Neural cell (in vitro differentiated cells): ENCODE measurements at regions not wholly inside any gene's neighbourhood (a gene's known extent, or its start where the extent isn't known, plus 50 kb on each side); places are given as distances from the start of the nearest gene placed in this dataset.

Experiments used
- H2AFZ ChIP-seq: fragments of 200-600, 300-800 bp; sonication (generic), shearing (Covaris generic); 2 replicates; pipeline ENCODE4 v1.6.0; 2014; ENCODE audit warnings: low read depth, mild to moderate bottlenecking, antibody characterized with exemption, low read length, moderate library complexity
- H3F3A ChIP-seq: fragments of 200-600 bp; shearing (Covaris generic); 2 replicates; pipeline ENCODE4 v1.6.1; 2016; ENCODE audit warnings: mild to moderate bottlenecking, moderate library complexity, mixed read lengths, antibody characterized with exemption, low read length; ENCODE audit not compliant: insufficient read depth, poor library complexity, severe bottlenecking
- H3K27ac ChIP-seq: fragments of 200-600, 300-800 bp; sonication (generic), shearing (Covaris generic); 2 replicates; pipeline ENCODE4 v1.5.1; 2014; ENCODE audit warnings: mild to moderate bottlenecking, low read length, moderate library complexity
- H3K27me3 ChIP-seq: fragments of 300-800, 200-600 bp; sonication (generic), shearing (Covaris generic); 2 replicates; pipeline ENCODE4 v1.6.0; 2014; ENCODE audit warnings: mild to moderate bottlenecking, low read depth, low read length, moderate library complexity; ENCODE audit not compliant: insufficient read depth
- H3K36me3 ChIP-seq: fragments of 300-800, 200-600 bp; sonication (generic), shearing (Covaris generic); 2 replicates; pipeline ENCODE4 v1.5.1; 2014; ENCODE audit warnings: mild to moderate bottlenecking, antibody characterized with exemption, low read length, moderate library complexity; ENCODE audit not compliant: insufficient read depth
- H3K4me2 ChIP-seq: fragments of 300-800, 200-600 bp; sonication (generic), shearing (Covaris generic); 2 replicates; pipeline ENCODE4 v1.6.0; 2014; ENCODE audit warnings: mild to moderate bottlenecking, low read length
- H3K4me3 ChIP-seq: fragments of 300-800, 200-600 bp; sonication (generic), shearing (Covaris generic); 2 replicates; pipeline ENCODE4 v1.5.1; 2014; ENCODE audit warnings: mild to moderate bottlenecking, low read length, moderate library complexity
- H3K79me2 ChIP-seq: fragments of 200-600 bp; shearing (Covaris generic); replicated peaks from 2 replicates; pipeline ENCODE4 v1.6.0; 2014; ENCODE audit warnings: mild to moderate bottlenecking, low read length, moderate library complexity; ENCODE audit not compliant: insufficient read depth
- H3K9ac ChIP-seq: fragments of 300-800, 200-600 bp; sonication (generic), shearing (Covaris generic); 2 replicates; pipeline ENCODE4 v1.6.1; 2016; ENCODE audit warnings: mild to moderate bottlenecking, low read length, mixed read lengths
- H3K9me2 ChIP-seq: fragments of 200-600 bp; shearing (Covaris generic); 2 replicates; pipeline ENCODE4 v1.6.1; 2016; ENCODE audit warnings: mild to moderate bottlenecking, low read length, mixed read lengths; ENCODE audit not compliant: insufficient read depth
- H3K9me3 ChIP-seq: fragments of 200-600, 300-800 bp; sonication (generic), shearing (Covaris generic); 2 replicates; pipeline ENCODE4 v1.6.1; 2016; ENCODE audit warnings: mild to moderate bottlenecking, mixed run types, low read length, moderate library complexity, mixed read lengths
- H4K20me1 ChIP-seq: fragments of 200-600 bp; shearing (Covaris generic); 2 replicates; pipeline ENCODE4 v1.6.1; 2016; ENCODE audit warnings: mild to moderate bottlenecking, mixed run types; ENCODE audit not compliant: insufficient read depth
- CTCF ChIP-seq: fragments of 450-650 bp; IDR thresholded peaks from 2 replicates; pipeline ENCODE4 v1.5.1; 2014; ENCODE audit warnings: antibody characterized with exemption, mild to moderate bottlenecking, moderate library complexity; ENCODE audit not compliant: poor library complexity, severe bottlenecking
- EP300 ChIP-seq: fragments of 450-650 bp; conservative IDR thresholded peaks from 2 replicates; pipeline ENCODE4 v1.6.1; 2014; ENCODE audit warnings: antibody characterized with exemption, mild to moderate bottlenecking, moderate library complexity; ENCODE audit not compliant: poor library complexity, severe bottlenecking
- EZH2 ChIP-seq: fragments of 200-600, 300-800 bp; shearing (Covaris generic), sonication (generic); IDR thresholded peaks from 2 replicates; pipeline ENCODE4 v1.6.1; 2014; ENCODE audit warnings: antibody characterized with exemption, low read length, borderline replicate concordance, mild to moderate bottlenecking; ENCODE audit not compliant: insufficient read depth, poor library complexity, severe bottlenecking
- MXI1 ChIP-seq: fragments of 450-650 bp; conservative IDR thresholded peaks from 2 replicates; pipeline ENCODE4 v1.6.1; 2014; ENCODE audit warnings: antibody characterized with exemption, mild to moderate bottlenecking; ENCODE audit not compliant: poor library complexity, severe bottlenecking
- POLR2AphosphoS5 ChIP-seq: IDR thresholded peaks from 2 replicates; pipeline ENCODE4 v1.6.1; 2012
- RAD21 ChIP-seq: fragments of 450-650 bp; conservative IDR thresholded peaks from 2 replicates; pipeline ENCODE4 v1.6.1; 2014; ENCODE audit warnings: antibody characterized with exemption, mild to moderate bottlenecking, moderate library complexity
- REST ChIP-seq: IDR thresholded peaks from 2 replicates; pipeline ENCODE4 v1.6.1; 2012; ENCODE audit warnings: borderline replicate concordance
- SMC3 ChIP-seq: fragments of 450-650 bp; conservative IDR thresholded peaks from 2 replicates; pipeline ENCODE4 v1.6.1; 2014; ENCODE audit warnings: antibody characterized with exemption, mild to moderate bottlenecking, moderate library complexity; ENCODE audit not compliant: poor library complexity
- TAF1 ChIP-seq: IDR thresholded peaks from 2 replicates; pipeline ENCODE4 v1.6.1; 2012; ENCODE audit warnings: low read depth

GRCh38 chr2:150587547-150588505, 100.4 kb upstream of the RND3 start:
- H3K36me3 ChIP-seq, result no peaks in the 10 kb centered on the region
- TF ChIP-seq REST (no peak), EP300 (no peak), POLR2AphosphoS5 (no peak), MXI1 (no peak), TAF1 (no peak), SMC3 (no peak), CTCF (no peak), EZH2 (no peak), RAD21 (no peak)
- H2AFZ ChIP-seq, result no peak overlapping the region

GRCh38 chr2:150586858-150587257, 99.4 kb upstream of the RND3 start:
- Histone ChIP-seq H3K9me3 (no peaks in the 10 kb centered on the region), H3K27me3 (no peaks in the 10 kb centered on the region), H3F3A (no peaks in the 10 kb centered on the region), H4K20me1 (no peaks in the 10 kb centered on the region), H2AFZ (no peak overlapping the region), H3K4me3 (no peak overlapping the region), H3K9ac (no peak overlapping the region), H3K79me2 (no peaks in the 10 kb centered on the region), H3K4me2 (no peak overlapping the region), H3K36me3 (no peaks in the 10 kb centered on the region), H3K27ac (no peak overlapping the region), H3K9me2 (no peaks in the 10 kb centered on the region)
- no peak for TF ChIP-seq RAD21
- TF ChIP-seq EP300, result no peak
- no peak for TF ChIP-seq MXI1
- TF ChIP-seq POLR2AphosphoS5, result no peak
- no peak for TF ChIP-seq TAF1
- TF ChIP-seq CTCF, result no peak
- TF ChIP-seq REST, result no peak
- no peak for TF ChIP-seq SMC3
- TF ChIP-seq EZH2, result no peak

More at GRCh38 chr2:150587547-150588505, 100.4 kb upstream of the RND3 start:
- Histone ChIP-seq H3K27me3 (no peaks in the 10 kb centered on the region), H3K4me2 (no peak overlapping the region), H3K9me3 (no peaks in the 10 kb centered on the region), H3K9ac (no peak overlapping the region), H3K79me2 (no peaks in the 10 kb centered on the region), H3K4me3 (no peak overlapping the region), H3K27ac (no peak overlapping the region), H4K20me1 (no peaks in the 10 kb centered on the region), H3F3A (no peaks in the 10 kb centered on the region), H3K9me2 (no peaks in the 10 kb centered on the region)
